IPS-20b (cell line): ENCODE measurements at regions not wholly inside any gene's neighbourhood (a gene's known extent, or its start where the extent isn't known, plus 50 kb on each side); places are given as distances from the start of the nearest gene placed in this dataset.

Experiments used
- H3K27ac ChIP-seq: one replicate; pipeline ENCODE4 v1.5.1; 2013; ENCODE audit warnings: low read length
- H3K27me3 ChIP-seq: 2 replicates; pipeline ENCODE4 v1.6.1; 2013; ENCODE audit warnings: mild to moderate bottlenecking, low read length, inconsistent platforms; ENCODE audit not compliant: insufficient read depth
- H3K36me3 ChIP-seq: 2 replicates; pipeline ENCODE4 v1.6.1; 2013; ENCODE audit warnings: low read depth, mild to moderate bottlenecking, inconsistent platforms, low read length, moderate library complexity; ENCODE audit not compliant: insufficient read depth
- H3K4me1 ChIP-seq: 2 replicates; pipeline ENCODE4 v1.6.1; 2013; ENCODE audit warnings: mild to moderate bottlenecking, control low read depth, inconsistent platforms, low read length, moderate library complexity; ENCODE audit not compliant: insufficient read depth
- H3K4me3 ChIP-seq: 2 replicates; pipeline ENCODE4 v1.5.1; 2013; ENCODE audit warnings: mild to moderate bottlenecking, low read length, inconsistent platforms
- H3K9ac ChIP-seq: 2 replicates; pipeline ENCODE4 v1.6.1; 2013; ENCODE audit warnings: low read depth, mild to moderate bottlenecking, inconsistent platforms, low read length, moderate library complexity
- H3K9me3 ChIP-seq: 2 replicates; pipeline ENCODE4 v1.6.1; 2013; ENCODE audit warnings: mild to moderate bottlenecking, low read depth, low read length, inconsistent platforms; ENCODE audit not compliant: insufficient read depth

DNA sequence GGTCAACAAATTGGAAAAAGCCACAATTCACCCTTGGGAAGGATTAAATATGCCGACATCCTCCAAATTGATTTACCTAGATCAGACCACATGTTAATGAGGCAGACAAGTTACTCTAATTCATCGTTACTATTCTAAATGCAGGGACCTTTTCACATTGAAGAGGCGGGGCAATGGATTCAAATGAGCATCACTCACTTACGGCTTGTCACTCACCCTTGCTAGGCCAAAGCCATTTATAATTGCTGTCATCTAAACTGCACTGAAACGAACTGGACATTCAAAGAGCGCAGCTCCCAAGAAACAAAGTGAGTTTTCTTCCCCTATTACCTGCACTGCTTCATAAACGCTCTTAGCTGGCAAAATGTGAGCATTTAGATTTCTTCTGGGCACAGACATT, 313.9 kb downstream of the WDR72 start:
- no peak overlapping the region for H3K27ac ChIP-seq
- H3K27me3 ChIP-seq, result no peaks in the 10 kb centered on the region
- no peaks in the 10 kb centered on the region for H3K36me3 ChIP-seq
- H3K9ac ChIP-seq, result no peak overlapping the region
- H3K9me3 ChIP-seq, result no peaks in the 10 kb centered on the region
- peaks cover 17% of the 10 kb centered on the region for H3K4me1 ChIP-seq
- H3K4me3 ChIP-seq, result no peak overlapping the region

DNA sequence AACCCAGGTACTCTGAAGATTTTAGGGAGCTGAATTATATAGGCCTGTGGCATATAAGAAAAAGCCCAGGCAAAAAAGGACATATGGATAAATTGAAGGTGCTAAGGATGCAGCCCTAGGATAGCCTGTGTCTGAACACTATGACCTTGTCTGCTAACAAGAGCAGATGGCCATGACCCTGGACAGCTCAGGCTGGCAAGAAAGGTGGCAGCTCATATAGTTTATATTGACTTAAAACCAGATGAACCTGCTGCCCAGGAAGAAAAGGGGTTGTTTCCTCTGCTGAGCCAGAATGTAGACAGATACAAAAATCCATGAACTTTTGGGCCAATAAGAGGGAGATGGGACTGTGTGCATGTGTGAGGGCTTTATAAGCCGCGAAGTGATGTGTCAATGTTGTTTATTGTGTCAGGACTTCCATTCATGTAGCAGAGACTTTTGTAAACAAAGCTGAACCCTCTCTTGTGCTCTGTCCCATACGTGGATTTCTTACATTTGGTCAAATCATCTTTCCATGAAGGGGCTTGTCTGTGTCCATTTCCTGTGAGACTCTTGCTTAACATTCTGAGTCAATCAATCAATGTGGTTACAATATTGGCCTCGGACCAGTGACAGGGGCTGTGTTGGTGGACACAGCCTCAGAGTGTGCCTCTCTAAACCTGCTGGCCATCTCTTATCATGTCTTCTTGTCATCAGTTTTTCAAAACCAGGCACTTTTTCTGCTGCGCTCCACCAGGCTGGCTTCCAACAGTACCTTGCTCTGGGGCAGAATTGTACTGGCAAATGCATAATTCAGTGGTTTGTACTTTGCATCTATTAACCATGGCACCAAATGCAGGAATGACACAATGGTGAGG, 321.2 kb downstream of the WDR72 start:
- no peaks in the 10 kb centered on the region for H3K36me3 ChIP-seq
- H3K27ac ChIP-seq, result no peak overlapping the region
- no peaks in the 10 kb centered on the region for H3K27me3 ChIP-seq
- no peak overlapping the region for H3K4me3 ChIP-seq
- H3K9ac ChIP-seq, result no peak overlapping the region
- H3K9me3 ChIP-seq, result no peaks in the 10 kb centered on the region
- H3K4me1 ChIP-seq, result peaks cover 4% of the 10 kb centered on the region; the same call in 1 of the 2 replicates

DNA sequence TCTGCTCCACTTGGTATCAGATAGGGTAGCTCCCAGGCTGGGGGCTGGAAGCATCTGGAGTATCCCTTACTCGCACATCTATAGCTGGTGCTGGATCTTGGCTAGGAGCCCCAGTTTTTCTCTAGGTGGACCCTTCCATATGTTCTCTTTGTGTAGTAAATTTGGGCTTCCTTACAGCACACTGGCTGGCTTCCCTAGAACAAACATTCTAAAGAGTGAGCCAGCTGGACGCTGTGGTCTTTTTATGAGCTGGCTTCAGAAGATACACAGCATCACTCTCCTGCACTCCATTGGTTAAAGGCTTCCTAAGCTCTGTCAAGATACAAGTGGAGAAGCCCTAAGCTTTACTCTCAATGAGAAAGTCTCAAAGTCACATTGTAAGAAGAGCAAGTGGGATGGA, 322.1 kb downstream of the WDR72 start:
- H3K9ac ChIP-seq, result no peak overlapping the region
- H3K4me1 ChIP-seq, result peaks cover 4% of the 10 kb centered on the region; the same call in 1 of the 2 replicates
- H3K4me3 ChIP-seq, result no peak overlapping the region
- H3K9me3 ChIP-seq, result no peaks in the 10 kb centered on the region
- no peaks in the 10 kb centered on the region for H3K27me3 ChIP-seq
- no peak overlapping the region for H3K27ac ChIP-seq
- no peaks in the 10 kb centered on the region for H3K36me3 ChIP-seq

DNA sequence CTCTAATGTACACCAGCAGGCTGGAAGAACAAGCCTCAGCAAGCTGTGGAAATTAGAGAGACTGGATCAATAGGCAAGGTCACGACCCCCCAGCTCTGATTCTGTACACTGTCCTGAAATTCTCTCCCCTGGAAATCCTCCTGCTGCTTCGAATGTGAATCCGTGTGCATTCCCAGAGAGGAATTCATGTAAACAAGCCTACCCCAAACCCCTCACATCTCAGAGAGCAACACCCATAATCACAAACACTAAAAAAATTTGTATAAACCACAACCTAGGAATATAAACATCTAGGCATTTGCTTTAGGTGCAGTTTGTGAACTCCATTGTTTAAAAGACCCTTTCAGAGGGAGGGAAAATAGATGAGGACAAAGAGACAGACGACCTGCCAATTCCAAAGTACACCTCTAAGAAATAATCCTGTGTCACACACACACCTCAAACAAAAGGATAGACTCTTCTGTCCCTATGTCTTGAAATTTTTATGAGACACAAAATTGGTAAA, 325.2 kb downstream of the WDR72 start:
- Histone ChIP-seq H3K4me1 (peaks cover 4% of the 10 kb centered on the region; the same call in 1 of the 2 replicates), H3K9me3 (no peaks in the 10 kb centered on the region), H3K9ac (no peak overlapping the region), H3K27ac (no peak overlapping the region), H3K36me3 (no peaks in the 10 kb centered on the region), H3K27me3 (no peaks in the 10 kb centered on the region), H3K4me3 (no peak overlapping the region)

DNA sequence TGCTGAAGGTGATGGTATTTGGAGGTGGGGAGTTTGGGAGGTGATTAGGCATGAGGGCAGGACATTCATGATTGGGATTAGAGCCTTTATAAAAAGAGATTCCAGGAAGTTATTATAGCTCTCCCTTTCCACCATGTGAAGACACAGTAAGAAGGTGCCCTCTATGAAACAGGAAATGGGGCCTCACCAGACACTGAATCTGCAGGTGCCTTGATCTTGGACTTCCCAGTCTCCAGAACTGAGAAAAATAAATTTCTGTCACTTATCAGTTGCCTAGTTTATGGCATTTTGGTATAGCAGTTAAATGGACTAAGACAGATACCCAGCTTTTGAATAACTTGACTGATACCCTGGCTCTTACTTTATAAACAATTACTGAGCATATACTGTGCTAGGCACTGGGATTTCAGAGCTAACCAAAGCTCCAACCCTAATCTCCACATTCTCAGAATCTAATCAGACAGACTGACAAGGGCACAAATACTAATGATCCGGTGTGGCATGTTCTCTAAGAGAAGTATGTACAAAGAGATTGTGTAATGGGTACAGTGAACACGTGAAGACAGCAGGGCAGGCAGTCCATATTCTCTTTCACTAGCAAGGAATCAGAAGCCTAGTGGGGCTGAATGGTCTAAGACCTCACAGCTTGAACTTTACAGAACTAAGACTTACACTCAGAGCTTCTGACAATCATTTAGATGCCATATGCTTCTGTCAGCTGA, 343.1 kb downstream of the WDR72 start:
- Histone ChIP-seq H3K9me3 (no peaks in the 10 kb centered on the region), H3K4me1 (no peaks in the 10 kb centered on the region), H3K27ac (no peak overlapping the region), H3K27me3 (no peaks in the 10 kb centered on the region), H3K4me3 (no peak overlapping the region), H3K9ac (no peak overlapping the region), H3K36me3 (no peaks in the 10 kb centered on the region)

DNA sequence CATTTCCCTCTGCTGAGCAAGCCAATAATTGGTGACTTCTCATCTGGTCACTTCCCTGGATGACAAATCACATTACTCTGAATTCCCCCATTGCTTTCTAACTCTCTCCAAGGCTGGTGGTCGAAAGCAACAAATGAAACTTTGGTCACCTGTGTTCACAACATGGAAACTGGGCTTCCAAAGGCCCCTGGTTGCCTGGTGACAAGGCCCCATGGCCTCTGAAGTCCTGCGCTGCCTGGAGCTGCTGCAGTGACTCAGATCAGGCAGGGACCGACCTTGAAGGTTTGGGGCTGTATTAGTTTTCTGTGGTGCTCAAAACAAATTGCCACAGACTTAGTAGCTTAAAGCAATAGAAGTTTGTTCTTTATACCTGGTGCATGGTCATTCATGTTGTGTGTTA, 345.3 kb downstream of the WDR72 start:
- H3K36me3 ChIP-seq, result no peaks in the 10 kb centered on the region
- no peaks in the 10 kb centered on the region for H3K4me1 ChIP-seq
- H3K27me3 ChIP-seq, result no peaks in the 10 kb centered on the region
- no peak overlapping the region for H3K9ac ChIP-seq
- no peak overlapping the region for H3K4me3 ChIP-seq
- H3K9me3 ChIP-seq, result no peaks in the 10 kb centered on the region
- no peak overlapping the region for H3K27ac ChIP-seq

DNA sequence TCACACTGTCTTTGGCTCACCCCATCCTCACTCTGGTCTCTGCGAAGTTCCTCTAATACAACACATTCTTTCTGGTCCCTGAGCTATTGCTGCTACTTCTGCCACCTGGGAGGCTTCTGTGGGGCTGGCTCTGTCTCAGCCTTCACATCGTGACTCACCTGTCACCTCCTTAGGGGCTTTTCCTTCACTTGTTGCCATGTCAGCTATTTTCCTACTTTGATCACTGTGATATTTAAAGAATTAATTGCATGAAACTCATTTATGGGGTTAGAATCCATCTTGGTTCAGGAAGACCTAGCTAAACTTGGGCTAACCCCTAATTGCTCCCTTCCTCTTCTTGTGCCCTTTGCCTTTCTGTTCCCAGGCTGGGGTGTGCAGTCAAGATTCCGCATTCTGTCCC, 346.9 kb downstream of the WDR72 start:
- Histone ChIP-seq H3K9ac (no peak overlapping the region), H3K9me3 (no peaks in the 10 kb centered on the region), H3K27ac (no peak overlapping the region)

DNA sequence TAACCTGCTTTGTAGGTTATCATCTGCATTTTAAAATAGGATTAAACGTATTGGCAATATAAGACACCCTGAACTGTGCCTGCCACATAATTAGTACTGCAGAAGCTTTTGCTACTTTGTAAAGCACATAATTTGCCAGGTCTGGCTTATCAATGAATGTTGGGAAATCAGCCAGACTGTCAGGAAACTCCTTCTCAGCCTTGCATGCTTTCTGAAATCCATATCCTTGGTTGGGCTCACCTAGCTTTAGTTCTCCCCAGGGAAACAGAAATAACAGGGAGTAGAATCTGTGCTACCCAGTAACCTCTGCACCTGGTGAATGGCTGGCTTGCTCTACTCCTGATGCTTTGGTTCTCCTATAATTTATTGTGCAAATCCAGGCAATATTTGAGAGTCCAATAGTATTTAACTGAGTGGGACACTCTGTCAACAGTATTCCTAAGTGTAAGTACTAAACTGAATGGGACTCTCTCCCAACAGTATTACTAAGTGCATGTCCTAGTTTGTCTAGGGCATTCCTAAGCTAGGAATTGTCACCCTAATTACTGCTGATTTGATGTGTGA, 354.5 kb downstream of the WDR72 start:
- Histone ChIP-seq H3K9me3 (no peaks in the 10 kb centered on the region), H3K4me3 (no peak overlapping the region), H3K27ac (no peak overlapping the region), H3K27me3 (no peaks in the 10 kb centered on the region), H3K36me3 (no peaks in the 10 kb centered on the region), H3K4me1 (no peaks in the 10 kb centered on the region), H3K9ac (no peak overlapping the region)

More for the DNA sequence above, 346.9 kb downstream of the WDR72 start:
- H3K36me3 ChIP-seq, result no peaks in the 10 kb centered on the region
- no peaks in the 10 kb centered on the region for H3K4me1 ChIP-seq
- H3K4me3 ChIP-seq, result no peak overlapping the region
- H3K27me3 ChIP-seq, result no peaks in the 10 kb centered on the region

DNA sequence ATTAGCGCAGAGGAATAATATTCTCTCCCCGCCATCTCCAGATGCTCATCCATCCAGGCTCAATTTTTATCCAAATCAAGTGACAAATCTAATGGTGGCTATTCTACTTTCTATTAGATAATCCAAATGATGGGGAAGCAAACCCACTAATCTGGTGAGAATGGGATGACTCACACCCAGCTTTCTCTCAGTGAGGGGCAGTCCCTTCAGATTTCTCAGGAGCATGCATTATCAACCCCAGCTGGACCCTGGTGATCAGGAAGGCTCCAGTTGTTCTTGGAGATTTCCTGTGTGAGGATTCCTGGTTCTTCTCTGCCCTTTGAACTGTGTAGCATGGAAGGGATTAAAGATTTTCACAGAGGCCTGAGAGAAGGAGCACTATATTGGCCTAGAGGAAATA, 358.0 kb downstream of the WDR72 start:
- Histone ChIP-seq H3K9me3 (no peaks in the 10 kb centered on the region), H3K27me3 (no peaks in the 10 kb centered on the region), H3K36me3 (no peaks in the 10 kb centered on the region), H3K9ac (no peak overlapping the region), H3K4me3 (no peak overlapping the region), H3K4me1 (no peaks in the 10 kb centered on the region), H3K27ac (no peak overlapping the region)

DNA sequence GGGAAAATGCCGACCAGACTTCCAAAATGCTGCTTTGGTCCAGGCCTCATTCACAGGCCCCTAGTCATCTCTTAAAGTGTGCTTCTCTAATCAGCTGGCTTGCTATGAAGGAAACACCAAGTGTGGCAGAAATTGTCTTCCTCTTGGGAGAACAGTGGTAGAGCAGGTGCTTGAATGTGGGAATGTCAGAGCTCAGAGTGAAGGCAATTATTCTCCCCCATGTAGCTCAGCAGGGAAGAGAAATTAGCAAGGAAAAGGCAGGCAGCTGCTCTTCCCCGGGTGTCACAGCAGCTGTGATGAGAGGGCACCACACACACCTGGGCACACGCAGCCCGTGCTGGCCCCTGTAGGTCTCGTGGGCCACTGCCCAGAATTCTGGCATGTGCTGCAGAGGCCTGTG, 358.5 kb downstream of the WDR72 start:
- Histone ChIP-seq H3K36me3 (no peaks in the 10 kb centered on the region), H3K9me3 (no peaks in the 10 kb centered on the region), H3K27ac (no peak overlapping the region), H3K27me3 (no peaks in the 10 kb centered on the region), H3K9ac (no peak overlapping the region), H3K4me1 (no peaks in the 10 kb centered on the region), H3K4me3 (no peak overlapping the region)

DNA sequence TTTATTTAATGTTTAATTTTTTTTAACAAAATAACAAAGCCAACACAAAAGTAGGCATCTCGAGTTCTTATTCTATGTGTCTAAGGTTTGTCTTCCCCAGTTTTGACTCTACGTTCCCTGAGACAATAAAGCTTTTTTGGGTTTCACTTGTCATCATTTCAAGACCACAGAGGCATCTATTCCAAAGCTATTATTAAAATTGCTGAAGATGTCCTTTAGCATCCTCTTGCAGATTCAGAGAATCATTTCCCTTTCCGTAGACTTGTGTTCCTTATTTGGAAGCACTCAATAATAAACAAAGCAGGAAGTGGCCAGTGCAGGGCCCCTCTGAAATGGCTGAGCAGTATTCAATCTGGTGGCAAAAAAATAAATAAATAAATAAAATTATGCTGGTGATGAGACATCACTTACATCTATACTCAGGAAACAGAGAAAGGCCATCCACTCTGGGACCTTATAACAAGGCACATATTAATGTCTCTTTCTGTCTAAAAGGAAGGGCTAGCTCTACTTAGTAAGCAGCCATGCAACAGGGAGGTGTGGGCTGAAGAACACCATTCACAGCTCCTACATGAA, 362.3 kb downstream of the WDR72 start:
- no peaks in the 10 kb centered on the region for H3K36me3 ChIP-seq
- no peaks in the 10 kb centered on the region for H3K27me3 ChIP-seq
- no peak overlapping the region for H3K27ac ChIP-seq
- no peak overlapping the region for H3K4me3 ChIP-seq
- H3K4me1 ChIP-seq, result no peaks in the 10 kb centered on the region
- no peak overlapping the region for H3K9ac ChIP-seq
- no peaks in the 10 kb centered on the region for H3K9me3 ChIP-seq
